ENCODE measurements at regions not wholly inside any gene's neighbourhood (a gene's known extent, or its start where the extent isn't known, plus 50 kb on each side); places are given as distances from the start of the nearest gene placed in this dataset.

DNA sequence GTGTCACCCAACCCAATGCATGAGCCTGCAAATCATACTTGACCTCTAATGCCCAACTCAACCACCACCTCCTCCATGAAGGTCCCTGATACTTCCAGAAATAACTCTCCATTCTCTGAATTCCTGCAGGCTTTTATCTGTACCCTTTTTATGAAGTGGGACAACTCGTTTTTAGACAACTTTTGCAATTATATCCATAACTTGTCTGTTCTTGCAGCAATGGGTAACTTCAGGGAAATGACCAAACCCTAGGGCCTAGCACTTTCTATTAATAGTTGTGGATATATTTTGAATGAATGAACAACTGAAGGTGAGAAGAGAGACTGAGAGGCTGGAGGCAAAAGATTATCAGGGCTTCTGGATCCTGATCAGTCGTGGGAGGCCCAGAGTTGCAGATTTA is 236.6 kb upstream of the MOCS1 start:
- Histone ChIP-seq H3K4me3 (ENCODE audit: low read depth in 1 of 3, low read length in 3 of 3) (no peak overlapping the region), H3K9ac (ENCODE audit: low read depth in 1 of 2, low read length in 2 of 2) (no peak overlapping the region), H3K27ac (ENCODE audit: low read depth in 1 of 2, low read length in 2 of 2) (no peak overlapping the region), H3K4me1 (ENCODE audit: control insufficient read depth in 4 of 4, insufficient read depth in 4 of 4, low read length in 3 of 4) (no peaks in the 10 kb centered on the region), H3K36me3 (ENCODE audit: control insufficient read depth in 4 of 4, insufficient read depth in 3 of 4, low read depth in 1 of 4, low read length in 3 of 4) (no peaks in the 10 kb centered on the region), H3K27me3 (ENCODE audit: control insufficient read depth in 4 of 4, insufficient read depth in 4 of 4, low read length in 3 of 4) (peaks cover 0 to 2% (median 0%) of the 10 kb centered on the region in 4 donors), H3K9me3 (ENCODE audit: control insufficient read depth in 4 of 4, low read length in 3 of 4) (no peaks in the 10 kb centered on the region)
- WGBS: 47% methylated on average over 2 of the region's 2 CpGs
- TF ChIP-seq HNF4G (IDR thresholded peaks at IDR 0.05) (no peak), TAF1 (conservative IDR thresholded peaks at IDR 0.05) (no peak), RXRA (IDR thresholded peaks at IDR 0.05) (no peak), EGR1 (IDR thresholded peaks at IDR 0.05; ENCODE audit: low read depth in 2 of 2) (no peak), SP1 (IDR thresholded peaks at IDR 0.05) (no peak), FOXA1 (IDR thresholded peaks at IDR 0.05) (no peak), YY1 (IDR thresholded peaks at IDR 0.05) (no peak), FOXA2 (IDR thresholded peaks at IDR 0.05) (no peak), HNF4A (conservative IDR thresholded peaks at IDR 0.05) (no peak), GABPA (IDR thresholded peaks at IDR 0.05 in 1 of 2, conservative IDR thresholded peaks at IDR 0.05 in 1 of 2) (no peak), JUND (IDR thresholded peaks at IDR 0.05) (no peak)
- TF ChIP-seq, protein P1, sequence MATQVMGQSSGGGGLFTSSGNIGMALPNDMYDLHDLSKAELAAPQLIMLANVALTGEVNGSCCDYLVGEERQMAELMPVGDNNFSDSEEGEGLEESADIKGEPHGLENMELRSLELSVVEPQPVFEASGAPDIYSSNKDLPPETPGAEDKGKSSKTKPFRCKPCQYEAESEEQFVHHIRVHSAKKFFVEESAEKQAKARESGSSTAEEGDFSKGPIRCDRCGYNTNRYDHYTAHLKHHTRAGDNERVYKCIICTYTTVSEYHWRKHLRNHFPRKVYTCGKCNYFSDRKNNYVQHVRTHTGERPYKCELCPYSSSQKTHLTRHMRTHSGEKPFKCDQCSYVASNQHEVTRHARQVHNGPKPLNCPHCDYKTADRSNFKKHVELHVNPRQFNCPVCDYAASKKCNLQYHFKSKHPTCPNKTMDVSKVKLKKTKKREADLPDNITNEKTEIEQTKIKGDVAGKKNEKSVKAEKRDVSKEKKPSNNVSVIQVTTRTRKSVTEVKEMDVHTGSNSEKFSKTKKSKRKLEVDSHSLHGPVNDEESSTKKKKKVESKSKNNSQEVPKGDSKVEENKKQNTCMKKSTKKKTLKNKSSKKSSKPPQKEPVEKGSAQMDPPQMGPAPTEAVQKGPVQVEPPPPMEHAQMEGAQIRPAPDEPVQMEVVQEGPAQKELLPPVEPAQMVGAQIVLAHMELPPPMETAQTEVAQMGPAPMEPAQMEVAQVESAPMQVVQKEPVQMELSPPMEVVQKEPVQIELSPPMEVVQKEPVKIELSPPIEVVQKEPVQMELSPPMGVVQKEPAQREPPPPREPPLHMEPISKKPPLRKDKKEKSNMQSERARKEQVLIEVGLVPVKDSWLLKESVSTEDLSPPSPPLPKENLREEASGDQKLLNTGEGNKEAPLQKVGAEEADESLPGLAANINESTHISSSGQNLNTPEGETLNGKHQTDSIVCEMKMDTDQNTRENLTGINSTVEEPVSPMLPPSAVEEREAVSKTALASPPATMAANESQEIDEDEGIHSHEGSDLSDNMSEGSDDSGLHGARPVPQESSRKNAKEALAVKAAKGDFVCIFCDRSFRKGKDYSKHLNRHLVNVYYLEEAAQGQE (IDR thresholded peaks at IDR 0.05): no peak
- TF ChIP-seq, protein P2, sequence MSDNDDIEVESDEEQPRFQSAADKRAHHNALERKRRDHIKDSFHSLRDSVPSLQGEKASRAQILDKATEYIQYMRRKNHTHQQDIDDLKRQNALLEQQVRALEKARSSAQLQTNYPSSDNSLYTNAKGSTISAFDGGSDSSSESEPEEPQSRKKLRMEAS (IDR thresholded peaks at IDR 0.05): no peak
- TF ChIP-seq, protein P3, sequence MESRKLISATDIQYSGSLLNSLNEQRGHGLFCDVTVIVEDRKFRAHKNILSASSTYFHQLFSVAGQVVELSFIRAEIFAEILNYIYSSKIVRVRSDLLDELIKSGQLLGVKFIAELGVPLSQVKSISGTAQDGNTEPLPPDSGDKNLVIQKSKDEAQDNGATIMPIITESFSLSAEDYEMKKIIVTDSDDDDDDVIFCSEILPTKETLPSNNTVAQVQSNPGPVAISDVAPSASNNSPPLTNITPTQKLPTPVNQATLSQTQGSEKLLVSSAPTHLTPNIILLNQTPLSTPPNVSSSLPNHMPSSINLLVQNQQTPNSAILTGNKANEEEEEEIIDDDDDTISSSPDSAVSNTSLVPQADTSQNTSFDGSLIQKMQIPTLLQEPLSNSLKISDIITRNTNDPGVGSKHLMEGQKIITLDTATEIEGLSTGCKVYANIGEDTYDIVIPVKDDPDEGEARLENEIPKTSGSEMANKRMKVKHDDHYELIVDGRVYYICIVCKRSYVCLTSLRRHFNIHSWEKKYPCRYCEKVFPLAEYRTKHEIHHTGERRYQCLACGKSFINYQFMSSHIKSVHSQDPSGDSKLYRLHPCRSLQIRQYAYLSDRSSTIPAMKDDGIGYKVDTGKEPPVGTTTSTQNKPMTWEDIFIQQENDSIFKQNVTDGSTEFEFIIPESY (IDR thresholded peaks at IDR 0.05): no peak
- TF ChIP-seq, protein P4, sequence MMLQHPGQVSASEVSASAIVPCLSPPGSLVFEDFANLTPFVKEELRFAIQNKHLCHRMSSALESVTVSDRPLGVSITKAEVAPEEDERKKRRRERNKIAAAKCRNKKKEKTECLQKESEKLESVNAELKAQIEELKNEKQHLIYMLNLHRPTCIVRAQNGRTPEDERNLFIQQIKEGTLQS (IDR thresholded peaks at IDR 0.05): no peak
- no peak for DNase-seq (ENCODE audit: low spot score)

DNA sequence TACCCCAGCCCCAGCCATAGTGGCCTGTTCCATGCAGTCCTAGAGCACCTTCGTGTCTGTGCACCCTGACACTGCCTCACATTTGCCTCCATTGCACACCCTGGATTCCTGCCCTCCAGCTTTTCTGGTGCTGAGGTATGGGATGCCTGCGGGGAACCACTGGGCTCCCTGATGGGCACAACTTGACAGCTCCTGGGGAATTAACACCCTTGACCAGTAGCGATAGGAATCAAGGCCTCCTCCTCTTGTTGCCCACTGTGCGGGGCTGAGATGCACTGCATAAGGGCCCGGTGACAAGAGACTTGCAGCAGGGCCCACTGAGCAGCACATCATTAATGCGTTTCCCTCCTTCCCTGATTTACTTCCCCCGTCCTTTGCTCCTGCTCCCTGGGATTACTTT is 235.6 kb upstream of the MOCS1 start:
- H3K27me3 ChIP-seq (ENCODE audit: control insufficient read depth in 4 of 4, insufficient read depth in 4 of 4, low read length in 3 of 4): peaks cover 0 to 2% (median 0%) of the 10 kb centered on the region in 4 donors
- no peak overlapping the region for H3K9ac ChIP-seq (ENCODE audit: low read depth in 1 of 2, low read length in 2 of 2)
- no peaks in the 10 kb centered on the region for H3K9me3 ChIP-seq (ENCODE audit: control insufficient read depth in 4 of 4, low read length in 3 of 4)
- H3K36me3 ChIP-seq (ENCODE audit: control insufficient read depth in 4 of 4, insufficient read depth in 3 of 4, low read depth in 1 of 4, low read length in 3 of 4): no peaks in the 10 kb centered on the region
- no peak overlapping the region for H3K27ac ChIP-seq (ENCODE audit: low read depth in 1 of 2, low read length in 2 of 2)
- no peaks in the 10 kb centered on the region for H3K4me1 ChIP-seq (ENCODE audit: control insufficient read depth in 4 of 4, insufficient read depth in 4 of 4, low read length in 3 of 4)
- no peak overlapping the region for H3K4me3 ChIP-seq (ENCODE audit: low read depth in 1 of 3, low read length in 3 of 3)
- WGBS: 76% methylated on average over 7 of the region's 7 CpGs
- no peak for DNase-seq (ENCODE audit: low spot score)
- TF ChIP-seq HNF4A (conservative IDR thresholded peaks at IDR 0.05) (no peak), RAD21 (IDR thresholded peaks at IDR 0.05) (no peak), YY1 (IDR thresholded peaks at IDR 0.05) (no peak), HNF4G (IDR thresholded peaks at IDR 0.05) (no peak), FOXA2 (IDR thresholded peaks at IDR 0.05) (no peak), SP1 (IDR thresholded peaks at IDR 0.05) (no peak), JUND (IDR thresholded peaks at IDR 0.05) (no peak), RXRA (IDR thresholded peaks at IDR 0.05) (no peak), FOXA1 (IDR thresholded peaks at IDR 0.05) (no peak)
- TF ChIP-seq, protein P4 (IDR thresholded peaks at IDR 0.05): no peak
- TF ChIP-seq, protein P1 (IDR thresholded peaks at IDR 0.05): no peak
- TF ChIP-seq, protein P3 (IDR thresholded peaks at IDR 0.05): no peak
- TF ChIP-seq, protein P5, sequence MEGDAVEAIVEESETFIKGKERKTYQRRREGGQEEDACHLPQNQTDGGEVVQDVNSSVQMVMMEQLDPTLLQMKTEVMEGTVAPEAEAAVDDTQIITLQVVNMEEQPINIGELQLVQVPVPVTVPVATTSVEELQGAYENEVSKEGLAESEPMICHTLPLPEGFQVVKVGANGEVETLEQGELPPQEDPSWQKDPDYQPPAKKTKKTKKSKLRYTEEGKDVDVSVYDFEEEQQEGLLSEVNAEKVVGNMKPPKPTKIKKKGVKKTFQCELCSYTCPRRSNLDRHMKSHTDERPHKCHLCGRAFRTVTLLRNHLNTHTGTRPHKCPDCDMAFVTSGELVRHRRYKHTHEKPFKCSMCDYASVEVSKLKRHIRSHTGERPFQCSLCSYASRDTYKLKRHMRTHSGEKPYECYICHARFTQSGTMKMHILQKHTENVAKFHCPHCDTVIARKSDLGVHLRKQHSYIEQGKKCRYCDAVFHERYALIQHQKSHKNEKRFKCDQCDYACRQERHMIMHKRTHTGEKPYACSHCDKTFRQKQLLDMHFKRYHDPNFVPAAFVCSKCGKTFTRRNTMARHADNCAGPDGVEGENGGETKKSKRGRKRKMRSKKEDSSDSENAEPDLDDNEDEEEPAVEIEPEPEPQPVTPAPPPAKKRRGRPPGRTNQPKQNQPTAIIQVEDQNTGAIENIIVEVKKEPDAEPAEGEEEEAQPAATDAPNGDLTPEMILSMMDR (IDR thresholded peaks at IDR 0.05; ENCODE audit: low read depth, low read length, missing input control): no peak
- TF ChIP-seq, protein P2 (IDR thresholded peaks at IDR 0.05): no peak
